ENCODE measurements at regions not wholly inside any gene's neighbourhood (a gene's known extent, or its start where the extent isn't known, plus 50 kb on each side); places are given as distances from the start of the nearest gene placed in this dataset.

DNA sequence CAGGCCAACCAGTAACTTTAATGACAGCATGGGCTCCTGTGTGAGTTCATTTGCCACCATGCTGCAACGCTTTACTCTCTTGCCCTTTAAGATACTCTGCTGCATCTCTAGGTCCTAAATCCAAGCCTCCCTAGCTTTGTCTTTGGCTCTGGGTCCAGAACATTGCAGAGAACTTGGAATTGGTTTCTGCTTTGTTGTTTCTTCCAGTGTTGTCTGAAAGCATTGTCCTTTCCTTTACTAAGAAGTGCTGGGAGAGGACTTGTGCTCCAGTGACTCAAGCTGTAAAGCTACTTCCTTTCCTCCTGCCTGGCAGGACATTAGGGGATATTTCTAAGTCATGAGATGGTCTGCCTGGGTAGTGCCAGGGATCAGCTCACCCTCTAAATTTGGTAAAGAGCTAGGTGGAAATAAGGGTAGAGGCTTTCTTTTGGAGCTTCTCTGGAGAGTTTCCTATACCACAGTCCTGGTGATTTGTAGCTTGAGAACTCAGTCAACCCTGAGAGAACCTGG lies 202.5 kb upstream of the CADM1 start:
- TF ChIP-seq TAF15 (IDR thresholded peaks at IDR 0.05; ENCODE audit: low read depth, low read length, poor library complexity, severe bottlenecking) (no peak), ZFY (CRISPR knock-in tag; IDR thresholded peaks at IDR 0.05) (no peak)
- Histone ChIP-seq H2AFZ (ENCODE audit: low read length) (no peak overlapping the region), H3K79me2 (ENCODE audit: insufficient read depth, low read length) (no peaks in the 10 kb centered on the region), H3K27me3 (ENCODE audit: control insufficient read depth in 1 of 2, insufficient read depth in 2 of 2, low read length in 2 of 2) (peaks cover 1 to 20% of the 10 kb centered on the region in 2 experiments; a peak in 3 of 5 replicates), H3K4me1 (ENCODE audit: insufficient read depth, low read length) (no peaks in the 10 kb centered on the region), H3K4me3 (replicated peaks in 1 of 3; ENCODE audit: insufficient read depth in 1 of 3, low read depth in 2 of 3, low read length in 3 of 3) (no peak overlapping the region), H4K20me1 (ENCODE audit: insufficient read depth, low read length) (no peaks in the 10 kb centered on the region), H3K9ac (ENCODE audit: insufficient read depth, low read depth, low read length) (no peak overlapping the region), H3K36me3 (replicated peaks in 1 of 2; ENCODE audit: control insufficient read depth in 1 of 2, insufficient read depth in 2 of 2, low read length in 2 of 2) (no peaks in the 10 kb centered on the region), H3K9me3 (ENCODE audit: low read length) (no peaks in the 10 kb centered on the region), H3K27ac (ENCODE audit: extremely low read length, insufficient read depth, low read length) (no peak overlapping the region), H3K4me2 (ENCODE audit: low read depth, low read length) (no peak overlapping the region)
- 60% methylated on average over 1 of the region's 1 CpG for WGBS (ENCODE audit: low lambda C conversion rate)
- no peak for DNase-seq (ENCODE audit: low spot score)
- POLR2A ChIA-PET = no interaction called here
- CTCF ChIA-PET (ENCODE audit: low intra/inter-chr PET ratio, low total read pairs) = no interaction called here
- intact Hi-C loops (cut with micrococcal nuclease; ENCODE audit: unreplicated experiment) (no loop called here), in situ Hi-C loops (cut with HindIII; ENCODE audit: extremely low pct_ligation_motif_present, low pct_unique_long_range_greater_than_20kb) (no loop called here)
- no peak for ATAC-seq
- FAIRE-seq = no peak
- no TSS peak for BruUV-seq (replicated peaks)

GRCh38 chr11:115705200-115705599 lies 201.0 kb upstream of the CADM1 start:
- BruUV-seq (replicated peaks) = no TSS peak
- intact Hi-C loops (cut with micrococcal nuclease; ENCODE audit: unreplicated experiment) = no loop called here
- in situ Hi-C loops (cut with HindIII; ENCODE audit: extremely low pct_ligation_motif_present, low pct_unique_long_range_greater_than_20kb) = no loop called here

More at GRCh38 chr11:115705200-115705599, 201.0 kb upstream of the CADM1 start:
- no peak overlapping the region for H3K4me3 ChIP-seq (replicated peaks in 1 of 3; ENCODE audit: insufficient read depth in 1 of 3, low read depth in 2 of 3, low read length in 3 of 3)
- H3K79me2 ChIP-seq (ENCODE audit: insufficient read depth, low read length) = no peaks in the 10 kb centered on the region
- H3K4me2 ChIP-seq (ENCODE audit: low read depth, low read length) = no peak overlapping the region
- no peaks in the 10 kb centered on the region for H4K20me1 ChIP-seq (ENCODE audit: insufficient read depth, low read length)
- DNase-seq (ENCODE audit: low spot score) (no peak), FAIRE-seq (no peak), ATAC-seq (no peak)
- H3K27me3 ChIP-seq (ENCODE audit: control insufficient read depth in 1 of 2, insufficient read depth in 2 of 2, low read length in 2 of 2) = peaks cover 1 to 11% of the 10 kb centered on the region in 2 experiments; a peak in 3 of 5 replicates
- WGBS (ENCODE audit: low lambda C conversion rate) = 41% methylated on average over 2 of the region's 2 CpGs
- H2AFZ ChIP-seq (ENCODE audit: low read length) = no peak overlapping the region
- H3K36me3 ChIP-seq (replicated peaks in 1 of 2; ENCODE audit: control insufficient read depth in 1 of 2, insufficient read depth in 2 of 2, low read length in 2 of 2) = no peaks in the 10 kb centered on the region
- H3K9ac ChIP-seq (ENCODE audit: insufficient read depth, low read depth, low read length) = no peak overlapping the region
- TF ChIP-seq, protein P1, sequence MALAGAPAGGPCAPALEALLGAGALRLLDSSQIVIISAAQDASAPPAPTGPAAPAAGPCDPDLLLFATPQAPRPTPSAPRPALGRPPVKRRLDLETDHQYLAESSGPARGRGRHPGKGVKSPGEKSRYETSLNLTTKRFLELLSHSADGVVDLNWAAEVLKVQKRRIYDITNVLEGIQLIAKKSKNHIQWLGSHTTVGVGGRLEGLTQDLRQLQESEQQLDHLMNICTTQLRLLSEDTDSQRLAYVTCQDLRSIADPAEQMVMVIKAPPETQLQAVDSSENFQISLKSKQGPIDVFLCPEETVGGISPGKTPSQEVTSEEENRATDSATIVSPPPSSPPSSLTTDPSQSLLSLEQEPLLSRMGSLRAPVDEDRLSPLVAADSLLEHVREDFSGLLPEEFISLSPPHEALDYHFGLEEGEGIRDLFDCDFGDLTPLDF (CRISPR knock-in tag; IDR thresholded peaks at IDR 0.05) = no peak
- TF ChIP-seq ZNF883 (CRISPR knock-in tag; IDR thresholded peaks at IDR 0.05; ENCODE audit: not compliant biosample characterization) = no peak
- TF ChIP-seq MXI1 (IDR thresholded peaks at IDR 0.05; ENCODE audit: borderline replicate concordance, low read depth, low read length) = no peak
- TF ChIP-seq ZNF790 (CRISPR knock-in tag; IDR thresholded peaks at IDR 0.05; ENCODE audit: borderline replicate concordance) = no peak
- no peaks in the 10 kb centered on the region for H3K9me3 ChIP-seq (ENCODE audit: low read length)
- ChIA-PET POLR2A (no interaction called here), CTCF (ENCODE audit: low intra/inter-chr PET ratio, low total read pairs) (no interaction called here)
- H3K4me1 ChIP-seq (ENCODE audit: insufficient read depth, low read length) = no peaks in the 10 kb centered on the region
- no peak overlapping the region for H3K27ac ChIP-seq (ENCODE audit: extremely low read length, insufficient read depth, low read length)

Measured in HepG2 (cell line).